Endometrium (tissue), 2 donors: ENCODE measurements at regions not wholly inside any gene's neighbourhood (a gene's known extent, or its start where the extent isn't known, plus 50 kb on each side); places are given as distances from the start of the nearest gene placed in this dataset.
"Not testable (repeated sequence)": the region's sequence is repeated elsewhere in the genome, so short reads cannot be mapped to it uniquely, and the experiment has no call there.

ENCODE experiments used
- FAIRE-seq: peaks from 2 replicates; lab custom pipeline; 2012; peaks lifted over from hg19 to GRCh38; lab: Jason Lieb, UNC
- donor health status: control.
- donor health status: control.

DNA sequence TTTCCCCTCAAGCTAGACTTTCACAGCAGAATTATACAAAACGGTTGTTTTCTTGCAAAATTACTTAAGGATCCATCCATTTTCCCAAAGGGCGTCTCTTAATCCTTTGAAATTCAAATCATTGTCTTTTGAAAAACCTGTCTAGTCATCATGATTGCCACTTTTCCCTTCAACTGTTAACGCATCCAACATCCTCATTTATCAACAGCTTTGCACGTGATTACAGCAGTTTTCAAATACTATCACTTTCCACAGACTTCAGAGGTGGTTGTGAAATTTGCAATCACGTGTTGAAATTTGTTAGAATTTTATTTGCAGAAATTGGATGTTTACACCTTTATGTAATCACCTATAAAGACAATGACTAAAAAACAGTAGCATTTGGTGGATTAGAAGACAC, 304.4 kb upstream of the SLC39A10 start:
- no peak for FAIRE-seq

DNA sequence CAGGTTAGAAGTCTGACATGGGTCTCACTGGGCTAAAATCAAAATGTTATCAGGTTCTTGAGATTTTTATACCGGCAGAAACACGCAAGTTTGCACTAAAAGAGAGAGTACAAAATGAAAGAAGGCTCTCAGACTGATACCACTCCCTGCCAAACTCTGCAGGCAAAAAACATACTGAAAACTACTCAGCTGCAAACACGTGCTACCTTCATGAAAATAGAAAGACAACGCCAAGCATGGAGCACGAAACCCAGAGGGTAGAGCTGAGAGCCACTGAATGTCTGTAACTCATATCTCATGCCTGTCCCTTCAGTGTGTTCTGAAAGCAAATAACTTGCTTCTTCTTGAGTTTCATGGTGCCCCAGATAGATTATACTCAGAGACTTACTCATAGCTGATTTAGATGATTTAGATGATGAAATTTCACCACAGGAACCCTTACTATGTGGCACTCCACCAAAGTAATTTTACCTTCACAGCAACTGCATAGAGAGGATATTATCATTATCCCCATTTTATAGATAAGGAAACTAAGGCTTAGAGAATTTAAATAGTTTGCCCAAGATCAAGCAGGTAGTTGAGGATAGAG, 313.0 kb upstream of the SLC39A10 start:
- no peak for FAIRE-seq

DNA sequence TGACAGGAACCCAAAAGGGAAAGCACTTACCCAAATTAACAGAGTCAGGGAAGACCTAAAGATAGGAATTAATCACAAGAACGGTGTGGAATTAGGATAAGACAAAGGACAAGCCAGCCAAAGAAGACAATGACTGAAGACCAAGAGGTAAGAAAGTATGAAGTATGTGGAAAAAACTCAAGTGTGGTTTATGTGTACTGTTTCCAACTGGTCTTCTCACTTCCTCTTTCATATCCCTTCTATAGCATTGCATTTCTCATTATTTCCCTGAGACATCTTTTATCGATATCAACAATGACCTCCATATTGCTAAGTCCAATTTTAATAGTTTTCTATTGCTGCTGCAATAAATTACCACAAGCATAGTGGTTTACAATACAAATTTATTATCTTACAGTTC, 313.5 kb upstream of the SLC39A10 start:
- FAIRE-seq, result no peak

DNA sequence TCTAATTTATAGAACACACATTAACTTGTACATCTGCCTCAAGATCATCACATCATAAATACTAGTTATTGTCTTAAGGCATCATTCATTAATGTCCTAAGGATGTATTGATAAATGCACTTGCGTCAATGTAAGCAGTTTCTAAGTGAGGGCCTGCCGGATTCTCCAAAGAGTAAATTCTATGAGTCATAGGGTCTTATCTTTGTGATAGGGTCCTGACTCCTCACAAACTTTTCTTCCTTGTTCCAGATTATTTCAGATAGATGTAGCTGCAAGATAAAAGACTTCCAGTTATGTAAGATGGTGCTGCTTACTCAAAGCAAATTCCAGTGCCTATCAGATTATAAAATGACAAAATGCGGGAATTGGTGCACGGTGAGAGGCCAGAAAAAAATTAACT, 315.0 kb upstream of the SLC39A10 start:
- no peak for FAIRE-seq

DNA sequence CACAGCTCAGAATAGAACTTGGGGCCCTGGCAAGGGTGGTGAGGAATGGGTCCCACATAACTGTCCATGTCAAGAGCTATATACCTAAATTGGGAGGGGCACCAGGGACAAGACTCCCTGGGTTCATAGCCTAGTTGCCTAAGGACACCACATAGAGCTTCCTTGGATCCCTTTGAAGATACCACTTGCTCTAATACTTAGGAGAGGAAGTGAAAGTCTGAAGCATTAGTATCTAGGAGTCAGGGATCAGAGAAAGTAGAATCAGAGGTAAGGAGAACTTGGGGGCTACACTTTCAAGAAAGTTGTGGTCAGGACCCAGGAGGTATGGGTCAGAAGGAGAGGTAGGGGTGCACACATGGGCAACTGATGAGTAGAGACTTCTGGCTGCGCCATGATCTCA, 318.2 kb upstream of the SLC39A10 start:
- no peak for FAIRE-seq

DNA sequence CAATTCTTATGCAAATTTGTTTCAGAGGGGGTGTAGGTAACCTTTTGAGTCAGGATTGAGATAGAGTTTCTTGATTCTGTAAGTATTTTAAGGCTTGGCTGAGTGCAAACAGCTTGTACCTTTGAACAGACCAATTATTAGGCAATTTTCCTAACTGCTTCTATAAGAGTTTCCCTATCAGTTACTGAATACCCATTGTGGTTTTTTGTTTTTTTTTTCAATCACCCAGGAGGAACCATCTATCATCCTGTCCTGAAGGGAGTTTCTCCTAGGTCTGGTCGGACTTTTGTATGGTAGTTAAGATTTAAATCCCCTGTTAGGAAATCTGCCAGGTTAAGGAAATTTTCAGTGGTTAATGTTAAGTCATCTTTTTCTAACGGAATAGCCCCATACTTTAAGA, 319.4 kb upstream of the SLC39A10 start:
- FAIRE-seq, result no peak

DNA sequence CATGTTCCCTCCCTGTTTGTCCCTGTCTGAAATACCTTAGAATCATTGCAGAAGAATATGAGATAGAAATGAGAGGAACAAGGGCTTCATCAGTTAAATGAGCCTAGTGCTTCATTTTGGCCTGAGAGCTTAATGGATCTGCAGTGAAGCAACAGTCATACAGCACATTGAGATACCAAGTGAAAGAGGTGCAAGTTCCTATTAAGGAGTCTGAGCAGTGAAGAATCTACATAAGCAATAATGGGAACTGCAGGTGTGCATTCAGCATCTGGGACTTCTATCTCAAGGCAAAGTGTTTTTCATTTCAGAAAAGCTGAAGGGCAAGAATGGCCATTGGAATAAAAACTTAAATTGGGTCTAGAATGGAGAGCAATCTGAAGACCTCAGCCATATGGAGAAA, 323.2 kb upstream of the SLC39A10 start:
- no peak for FAIRE-seq

DNA sequence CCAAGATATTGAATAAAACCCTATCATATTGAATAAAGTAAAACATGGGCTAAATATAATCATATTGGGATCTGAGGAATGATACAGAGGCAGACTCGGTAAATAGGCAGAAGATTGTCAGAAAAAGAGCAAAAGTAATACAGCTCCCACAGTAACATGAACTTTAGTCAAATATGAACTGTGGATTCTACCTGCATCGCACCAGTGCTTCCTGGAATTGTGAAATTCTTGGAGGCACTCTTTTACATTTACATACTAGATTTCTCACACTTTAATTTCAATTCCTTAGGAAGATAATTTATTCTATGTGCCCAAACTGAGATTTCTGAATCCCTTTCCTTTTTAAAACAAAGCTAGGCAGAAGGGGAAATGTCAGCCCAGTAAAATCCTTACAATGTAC, 325.1 kb upstream of the SLC39A10 start:
- FAIRE-seq, result no peak

DNA sequence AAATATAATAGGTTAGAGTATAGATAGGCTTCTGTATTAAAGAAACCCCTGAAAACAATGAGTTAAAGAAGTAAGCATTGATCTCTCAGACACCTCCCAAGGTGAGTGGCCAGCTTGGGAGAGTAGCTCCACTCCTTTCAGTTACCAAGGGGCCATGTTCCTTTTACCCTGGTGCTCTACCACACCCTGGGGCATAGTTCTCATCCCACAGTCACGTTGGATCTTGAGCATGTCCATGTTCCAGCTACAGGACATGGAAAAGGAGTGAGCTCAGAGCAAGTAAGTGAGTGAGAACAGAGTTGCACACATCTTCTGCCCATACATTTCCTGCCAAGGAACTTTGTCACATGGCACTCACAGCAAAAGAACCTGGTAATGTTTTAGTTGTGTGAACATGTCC, 325.9 kb upstream of the SLC39A10 start:
- no peak for FAIRE-seq

DNA sequence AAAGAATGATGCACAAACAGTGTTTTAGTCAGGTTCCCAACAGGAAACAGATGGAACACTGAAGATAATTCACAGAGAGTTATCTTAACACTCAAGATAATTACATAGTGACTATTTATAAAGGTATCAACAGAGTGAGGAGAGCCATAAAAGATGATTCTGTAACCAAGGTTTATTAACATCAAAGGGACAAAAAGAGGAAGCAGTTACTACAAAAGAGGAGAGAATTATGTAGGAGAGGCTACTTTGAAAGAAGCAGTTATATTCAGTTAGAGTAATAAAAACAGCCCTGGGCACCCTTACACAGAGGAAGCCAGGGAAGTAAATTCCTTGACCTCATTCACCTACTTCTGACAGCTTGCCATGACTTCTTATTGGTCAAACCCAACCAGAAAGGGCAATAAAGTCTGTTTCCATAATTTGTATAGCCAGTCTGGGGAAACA, 326.5 kb upstream of the SLC39A10 start:
- FAIRE-seq, result no peak

DNA sequence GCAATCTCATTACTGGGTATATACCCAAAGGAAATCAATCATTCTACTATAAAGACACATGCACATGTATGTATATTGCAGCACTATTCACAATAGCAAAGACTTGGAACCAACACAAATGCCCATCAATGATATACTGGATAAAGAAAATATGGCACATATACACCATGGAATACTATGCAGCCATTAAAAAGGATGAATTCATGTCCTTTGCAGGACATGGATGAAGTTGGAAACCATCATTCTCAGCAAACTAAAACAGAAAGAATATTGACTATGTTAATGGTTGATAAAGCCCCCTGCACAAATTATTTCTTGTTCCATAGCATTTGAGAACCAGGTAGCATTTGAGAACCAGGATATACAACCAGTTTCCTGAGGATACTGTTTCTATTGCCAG, 327.2 kb upstream of the SLC39A10 start:
- not testable (repeated sequence) for FAIRE-seq

DNA sequence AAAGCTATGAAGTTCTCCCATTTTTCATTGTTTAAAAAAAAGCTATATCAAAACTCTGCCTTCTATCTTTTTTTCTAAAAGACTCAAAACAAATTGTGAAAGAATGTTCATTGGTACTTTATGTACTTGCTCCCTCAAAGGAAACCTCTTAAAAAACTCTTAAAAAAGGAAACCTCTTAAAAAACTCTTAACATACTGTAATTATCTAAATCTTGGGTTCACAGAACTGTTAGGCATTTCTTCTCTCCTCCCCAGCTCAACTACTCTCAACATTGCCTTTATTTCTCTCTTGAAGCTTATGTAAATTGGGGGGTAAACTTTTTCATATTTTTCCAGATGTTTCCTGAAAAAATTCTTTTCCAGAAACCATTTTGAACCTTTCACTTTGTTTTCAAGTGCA, 330.5 kb upstream of the SLC39A10 start:
- FAIRE-seq, result peak; percentile 33

DNA sequence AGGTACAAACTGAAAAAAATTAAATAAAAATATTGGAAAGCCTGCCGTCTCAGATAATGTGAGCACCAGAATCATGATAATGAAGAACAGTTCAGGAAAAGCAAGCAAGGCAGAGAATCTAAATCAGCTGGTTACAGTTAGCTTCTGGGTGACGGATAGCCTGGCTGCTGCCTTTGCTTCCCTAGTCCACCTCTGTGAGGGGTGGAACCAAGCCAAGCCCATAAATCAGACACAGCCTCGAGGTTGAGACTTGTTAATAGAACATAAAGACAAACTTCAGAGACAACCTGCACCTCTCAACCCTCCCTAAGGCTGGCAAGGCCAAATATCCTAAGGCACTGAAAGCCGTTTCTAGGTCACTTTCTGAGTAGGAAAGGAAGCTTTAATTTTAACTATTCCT, 334.7 kb upstream of the SLC39A10 start:
- no peak for FAIRE-seq

DNA sequence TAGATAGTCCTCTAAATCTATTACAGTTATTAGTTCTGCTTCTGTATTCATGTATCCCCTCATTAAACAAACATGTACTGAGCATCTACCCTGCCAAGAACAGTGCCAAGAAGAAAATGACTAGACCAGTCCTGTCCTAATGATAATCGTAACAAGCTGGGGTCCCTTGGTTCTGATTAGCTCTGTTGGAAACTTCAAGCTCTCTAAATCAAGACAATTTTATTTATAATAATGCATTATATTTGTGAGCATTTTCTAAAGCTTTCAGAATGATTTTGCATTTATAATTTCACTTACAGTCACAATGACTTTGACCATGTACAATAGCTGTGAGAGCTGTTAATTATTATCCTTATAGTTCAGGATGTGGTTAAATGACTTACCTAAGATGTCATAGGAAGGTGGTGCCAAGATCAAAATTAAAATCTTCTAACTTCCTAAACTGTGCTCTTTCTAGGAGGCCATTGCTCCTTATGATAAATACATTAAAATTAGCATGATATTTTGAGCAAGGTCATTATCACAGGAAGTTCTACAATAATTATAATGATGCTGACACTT, 336.5 kb upstream of the SLC39A10 start:
- FAIRE-seq, result no peak

DNA sequence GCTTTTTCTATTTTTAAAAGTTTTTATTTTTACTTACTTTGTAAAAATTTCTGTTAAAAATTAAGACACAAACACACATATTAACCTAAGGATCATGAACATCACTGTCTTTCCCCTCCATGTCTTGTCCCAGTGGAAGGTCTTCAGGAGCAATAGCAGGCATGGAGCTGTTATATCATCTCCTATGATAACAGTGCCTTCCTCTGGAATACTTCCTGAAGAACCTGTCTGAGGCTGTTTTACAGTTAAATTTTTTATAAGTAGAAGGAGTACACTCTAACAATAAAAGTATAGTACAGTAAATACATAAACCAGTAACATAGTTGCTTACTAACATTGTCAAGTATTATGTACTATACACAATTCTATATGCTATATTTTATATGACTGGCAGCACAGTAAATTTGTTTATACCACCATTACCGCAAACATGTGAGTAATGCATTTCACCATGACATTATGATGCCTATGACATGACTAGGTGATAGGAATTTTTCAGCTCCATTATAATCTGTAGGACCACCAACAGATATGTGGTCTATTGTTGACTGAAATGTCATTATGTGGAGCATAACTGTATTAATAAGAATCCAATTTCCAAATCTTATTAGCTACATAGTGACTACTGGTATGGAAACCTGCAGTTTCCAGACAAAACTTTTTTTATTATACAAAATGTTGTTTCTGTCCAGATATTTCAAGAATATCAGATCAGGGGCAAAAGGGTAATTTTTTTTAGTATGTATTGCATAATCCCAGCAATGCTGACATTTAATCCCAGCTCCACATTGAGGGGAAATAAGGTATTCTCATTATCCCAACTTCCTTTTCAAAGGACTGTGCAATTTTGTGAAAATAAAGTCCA, 337.2 kb upstream of the SLC39A10 start:
- FAIRE-seq, result no peak

DNA sequence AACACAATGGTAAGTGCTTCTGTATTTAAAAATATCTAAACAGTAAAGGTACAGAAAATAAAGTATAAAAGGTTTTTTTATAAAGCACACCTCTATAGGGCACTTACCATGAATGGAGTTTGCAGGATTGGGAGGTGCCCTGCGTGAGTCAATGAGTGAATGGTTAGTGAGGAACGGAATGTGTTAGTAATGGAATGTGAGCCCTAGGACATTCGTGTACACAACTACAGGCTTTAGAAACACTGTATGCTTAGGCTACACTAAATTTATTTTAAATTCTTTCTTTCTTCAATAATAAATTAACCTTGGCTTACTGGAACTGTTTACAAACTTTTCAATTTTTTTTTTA, 337.9 kb upstream of the SLC39A10 start:
- no peak for FAIRE-seq

DNA sequence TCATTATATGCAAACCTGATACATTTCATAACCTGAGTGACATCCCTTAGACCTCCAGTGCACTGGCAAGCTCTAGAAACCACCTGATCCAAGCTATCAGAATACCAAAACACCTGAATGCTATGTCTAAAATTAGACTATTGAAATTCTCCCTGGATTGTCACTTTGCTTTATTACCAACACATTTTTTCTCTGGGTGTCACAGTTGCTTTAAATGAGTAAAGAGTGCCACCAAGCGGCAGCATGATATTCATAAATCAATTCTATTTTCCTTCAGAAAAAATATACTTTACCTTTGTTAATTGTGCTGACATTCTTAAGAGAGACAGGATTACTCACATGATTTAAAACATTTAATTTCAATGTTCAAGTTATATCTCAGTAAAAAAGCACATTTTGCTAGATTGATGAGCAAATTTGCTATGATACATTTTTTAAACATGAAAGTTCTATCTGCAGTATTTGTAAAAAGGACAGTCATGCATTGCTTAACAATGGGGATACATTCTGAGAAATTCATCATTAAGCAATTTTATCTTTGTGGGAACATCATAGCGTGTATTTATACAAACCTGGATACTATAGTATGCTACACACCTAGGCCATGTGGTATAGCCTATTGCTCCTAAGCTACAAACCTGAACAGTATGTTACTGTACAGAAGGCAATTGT, 338.4 kb upstream of the SLC39A10 start:
- FAIRE-seq, result peak; percentile 90

DNA sequence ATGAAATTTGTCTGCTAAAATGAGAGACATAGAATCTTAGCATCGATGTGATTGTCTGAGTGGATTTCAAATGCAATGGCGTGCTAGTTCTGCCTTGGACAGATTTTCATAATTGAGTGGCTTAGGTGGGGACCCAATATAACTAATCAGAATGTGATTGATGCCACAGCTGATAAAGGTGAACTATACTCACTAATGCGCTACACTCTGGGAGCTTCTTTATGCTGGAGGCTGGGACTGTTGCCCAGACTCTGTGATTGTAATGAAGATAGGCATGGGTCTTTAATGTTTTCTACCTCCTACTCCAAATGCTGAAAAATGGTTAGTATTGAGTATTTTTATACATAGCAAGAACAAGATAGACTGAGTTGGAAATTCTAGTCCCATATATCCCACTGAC, 339.5 kb upstream of the SLC39A10 start:
- FAIRE-seq, result no peak

DNA sequence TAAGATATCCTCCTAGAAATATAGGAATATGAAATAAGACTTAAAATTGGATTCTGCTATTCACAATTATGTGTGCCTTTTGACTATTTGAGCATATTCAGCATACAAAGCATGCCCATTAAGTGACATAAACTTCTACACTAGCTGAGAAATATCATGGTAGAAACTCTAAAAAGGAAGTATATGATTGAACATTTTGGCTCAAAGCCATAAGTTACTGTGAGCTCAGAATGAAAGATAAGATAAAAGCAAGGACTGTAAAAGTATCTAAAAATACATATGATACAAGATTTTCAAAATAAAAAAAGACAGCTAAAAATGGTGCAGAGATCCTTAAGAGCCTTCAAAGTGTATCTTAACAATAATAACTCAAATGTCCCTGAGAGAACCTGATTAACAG, 340.5 kb upstream of the SLC39A10 start:
- FAIRE-seq, result no peak

DNA sequence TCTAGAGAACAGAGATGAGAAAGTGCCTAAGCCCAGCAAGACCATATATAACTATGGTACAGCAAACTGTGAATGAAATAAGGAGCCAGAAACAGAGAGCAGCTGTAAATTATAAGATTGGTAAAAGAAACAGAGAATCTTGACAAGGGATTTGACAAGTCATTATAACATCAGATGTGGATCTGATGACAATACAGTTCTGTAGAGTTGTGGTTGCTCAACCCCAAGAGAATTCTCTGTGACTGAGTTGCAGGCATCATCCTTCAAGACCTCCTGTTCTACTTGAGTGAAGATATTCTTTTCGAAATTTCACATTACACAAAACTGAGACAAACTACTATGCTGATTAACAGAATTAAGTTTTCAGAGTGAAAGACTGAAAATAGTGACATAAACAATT, 343.1 kb upstream of the SLC39A10 start:
- FAIRE-seq, result no peak

DNA sequence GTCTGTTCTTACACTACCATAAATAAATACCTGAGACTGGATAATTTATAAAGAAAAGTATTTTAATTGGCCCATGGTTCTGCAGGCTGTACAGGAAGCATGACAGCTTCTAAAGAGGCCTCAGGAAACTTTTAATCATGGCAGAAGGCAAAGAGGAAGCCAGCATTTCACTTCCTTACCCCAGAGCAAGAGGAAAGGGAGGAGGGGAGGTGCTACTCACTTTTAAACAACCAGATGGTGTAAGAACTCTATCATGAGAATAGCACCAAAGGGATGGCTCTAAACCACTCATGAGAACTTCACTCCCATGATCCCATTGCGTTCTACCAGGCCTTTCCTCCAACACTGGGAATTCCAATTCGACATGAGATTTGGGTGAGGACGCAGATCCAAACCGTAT, 344.4 kb upstream of the SLC39A10 start:
- FAIRE-seq, result no peak

DNA sequence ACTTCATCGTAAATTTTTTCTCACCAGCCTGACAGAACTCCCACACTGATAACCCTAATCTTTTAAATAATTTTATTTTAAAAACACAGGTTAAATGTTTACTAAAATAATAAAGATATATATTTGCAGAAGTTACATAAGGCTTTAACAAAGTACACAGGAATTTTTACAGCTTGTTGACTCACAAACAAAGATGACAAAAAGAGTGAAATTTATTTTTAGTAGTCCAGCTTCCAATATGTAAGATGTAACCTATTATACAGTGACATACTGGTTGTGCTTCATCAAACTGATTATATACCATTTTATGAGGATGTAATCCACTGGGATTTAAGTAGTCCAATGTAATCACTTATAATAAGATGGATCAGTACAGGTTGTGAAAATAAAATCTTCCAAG, 348.9 kb upstream of the SLC39A10 start:
- FAIRE-seq, result peak; percentile 33

DNA sequence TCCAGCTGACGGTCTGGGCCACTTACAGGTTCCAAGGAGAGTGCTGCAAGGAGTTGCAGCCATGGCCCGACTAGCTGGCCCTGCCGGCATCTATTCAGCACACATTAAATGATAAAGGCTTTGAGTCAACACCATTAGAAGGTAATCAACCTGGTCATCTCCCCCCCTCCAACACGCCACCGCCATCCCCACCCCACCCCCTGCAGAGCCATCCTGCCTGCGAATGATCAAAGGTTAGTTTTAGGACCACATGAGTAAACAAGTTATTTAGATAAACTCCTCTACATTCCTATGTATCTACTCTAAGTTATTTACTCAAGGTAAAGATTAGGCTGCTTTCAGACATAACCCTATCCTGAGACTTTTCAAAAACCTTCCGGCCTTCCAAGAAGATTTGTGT, 349.3 kb upstream of the SLC39A10 start:
- no peak for FAIRE-seq
